ENCODE measurements at regions not wholly inside any gene's neighbourhood (a gene's known extent, or its start where the extent isn't known, plus 50 kb on each side); places are given as distances from the start of the nearest gene placed in this dataset.

DNA sequence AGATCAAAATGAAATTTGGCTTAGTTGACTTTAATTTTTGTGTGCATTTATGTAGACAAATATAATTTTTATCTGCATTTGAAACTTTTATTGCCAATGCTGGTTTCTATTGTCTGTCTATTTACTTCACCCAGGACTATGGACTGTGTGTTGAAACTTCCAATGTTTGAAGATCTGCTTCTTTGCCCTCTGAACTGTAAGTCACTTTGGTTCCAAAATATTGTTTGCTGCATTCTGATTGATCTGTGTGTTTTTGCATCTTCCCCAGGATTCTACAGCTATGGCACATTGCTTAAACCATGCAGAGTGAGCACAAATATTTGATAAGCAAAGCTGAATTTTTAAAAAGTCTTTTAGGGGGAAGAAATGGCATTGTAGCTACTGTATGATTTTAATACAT is 131.0 kb upstream of the SOX5 start:
- no peak for DNase-seq (ENCODE audit: low spot score)

GRCh38 chr12:24079083-24079482 is 129.6 kb upstream of the SOX5 start:
- no peak for DNase-seq (ENCODE audit: low spot score)

GRCh38 chr12:24078318-24078765 is 128.9 kb upstream of the SOX5 start:
- no peak for DNase-seq (ENCODE audit: low spot score)

- DNase-seq (ENCODE audit: low spot score): no peak
Observed at GRCh38 chr12:24077161-24077560, 127.7 kb upstream of the SOX5 start.

DNA sequence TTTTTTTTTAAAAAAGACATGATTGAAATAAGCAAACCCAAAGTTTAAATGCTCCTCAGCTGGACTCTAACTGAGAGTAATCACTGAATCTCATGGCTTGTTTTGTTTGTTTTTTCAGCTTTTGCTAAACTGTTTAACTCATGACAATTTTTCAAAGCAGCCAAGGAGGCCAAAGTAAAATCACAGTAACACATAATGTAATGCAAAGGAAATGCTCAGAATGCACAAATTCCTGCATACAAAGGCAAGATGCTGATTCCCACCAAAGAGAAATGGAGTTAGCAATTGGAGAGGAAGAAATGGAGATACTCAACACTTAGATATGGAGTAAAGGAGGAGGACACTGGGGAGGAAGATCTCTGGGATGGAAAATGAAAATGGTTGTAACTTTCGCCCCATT is 126.2 kb upstream of the SOX5 start:
- no peak for DNase-seq (ENCODE audit: low spot score)

DNA sequence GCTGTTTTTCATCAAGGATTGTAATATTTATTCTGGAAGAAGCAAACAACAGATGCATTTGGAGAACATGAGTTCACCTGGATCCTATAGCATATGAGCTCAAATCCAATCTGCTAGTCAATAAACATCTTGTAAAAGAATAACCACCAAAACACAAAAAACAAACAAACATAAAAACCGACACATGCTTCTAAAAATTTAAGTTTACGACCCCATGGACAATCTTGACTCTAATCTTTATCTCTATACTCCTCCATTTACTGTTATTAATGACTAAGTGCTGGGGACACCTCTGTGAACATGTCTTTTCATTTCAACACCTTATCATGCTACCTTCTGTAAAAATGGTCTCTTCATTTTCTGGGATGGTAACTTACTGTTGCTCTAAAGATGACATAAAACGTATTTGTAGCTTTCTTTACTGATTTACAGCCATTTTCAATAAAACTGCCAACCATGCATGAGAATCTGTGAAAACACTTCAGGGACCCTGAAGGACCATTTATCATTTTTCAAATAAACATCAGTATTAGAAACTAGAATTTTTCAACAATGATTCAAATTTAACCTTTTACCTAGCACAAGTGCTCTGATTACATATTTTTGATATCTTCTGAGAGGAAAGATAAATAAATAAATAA is 123.8 kb upstream of the SOX5 start:
- DNase-seq (ENCODE audit: low spot score): no peak

DNA sequence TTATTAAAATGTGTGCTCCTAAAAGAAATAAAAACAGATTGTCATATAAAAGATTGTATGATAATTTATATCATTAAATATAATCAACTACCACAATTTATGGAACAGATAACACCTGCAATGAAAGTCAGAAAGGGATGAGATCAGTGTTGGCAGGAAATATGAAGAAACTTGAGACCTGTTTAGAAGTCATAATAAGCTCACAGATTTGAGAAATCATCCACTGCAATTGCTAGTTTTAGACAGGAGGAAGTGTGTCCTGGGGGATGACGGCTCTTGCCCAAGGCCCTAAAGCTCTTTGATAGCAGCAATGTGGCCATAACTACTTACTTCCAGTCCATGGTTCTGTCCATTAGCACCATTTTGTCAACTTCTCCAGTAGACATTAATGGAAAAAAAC is 122.8 kb upstream of the SOX5 start:
- DNase-seq (ENCODE audit: low spot score): no peak

DNA sequence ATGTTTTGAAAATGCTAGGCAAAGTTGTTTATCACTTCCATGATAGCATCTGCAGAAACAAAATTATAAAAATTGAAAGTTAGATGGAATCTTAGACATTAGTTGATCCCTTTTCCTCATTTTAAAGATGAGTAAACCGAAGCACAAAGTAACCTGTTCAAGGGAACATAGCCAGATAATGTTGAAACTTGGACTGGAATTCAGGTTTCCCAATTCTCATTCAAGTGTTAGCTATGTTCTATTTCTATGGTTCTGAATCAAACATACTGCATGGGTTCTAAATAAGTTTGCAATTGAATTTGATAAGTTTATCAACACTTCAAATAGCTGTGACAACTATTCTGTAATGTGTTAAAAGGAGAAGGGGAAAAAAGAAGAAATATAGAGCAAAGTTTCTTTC is 122.4 kb upstream of the SOX5 start:
- DNase-seq (ENCODE audit: low spot score): no peak

DNA sequence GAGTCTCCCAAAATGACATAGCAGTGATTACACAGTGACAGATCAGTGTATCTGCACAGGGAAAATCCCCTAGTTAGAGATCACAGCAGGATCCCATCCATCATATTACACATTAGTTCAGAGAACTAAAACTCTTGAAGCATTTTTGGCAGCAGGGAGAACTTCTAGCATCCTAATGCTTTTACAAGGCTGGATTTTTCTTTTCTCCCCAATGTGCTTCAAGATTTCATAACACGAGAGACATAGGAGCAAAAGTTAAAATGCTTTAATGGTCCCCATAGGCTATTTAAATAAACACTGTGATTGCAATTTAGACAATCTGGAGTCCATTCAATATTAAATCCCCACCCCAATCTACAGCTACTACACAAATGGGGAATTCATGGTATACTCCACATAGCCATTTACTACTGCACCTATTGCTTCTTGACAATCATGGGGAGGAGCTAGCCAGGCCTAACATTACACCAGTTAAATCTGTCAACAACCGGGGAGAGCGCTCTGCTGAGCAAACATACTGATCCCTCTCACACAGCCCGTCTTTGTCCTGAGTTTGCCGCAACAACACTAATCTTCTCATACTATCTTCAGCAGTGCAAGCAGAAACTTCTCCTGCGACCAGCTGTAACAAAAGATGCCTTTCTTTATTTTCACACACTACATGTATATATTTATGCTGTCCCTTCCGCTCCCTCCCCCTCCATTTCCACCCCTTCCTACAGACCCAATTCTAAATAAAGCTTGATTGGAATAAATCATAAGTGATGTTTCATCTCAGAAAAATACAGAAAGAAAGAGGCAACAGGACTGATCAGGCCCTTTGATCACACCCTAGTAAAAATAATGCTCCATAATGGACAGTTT is 120.3 kb upstream of the SOX5 start:
- DNase-seq (ENCODE audit: low spot score): no peak

DNA sequence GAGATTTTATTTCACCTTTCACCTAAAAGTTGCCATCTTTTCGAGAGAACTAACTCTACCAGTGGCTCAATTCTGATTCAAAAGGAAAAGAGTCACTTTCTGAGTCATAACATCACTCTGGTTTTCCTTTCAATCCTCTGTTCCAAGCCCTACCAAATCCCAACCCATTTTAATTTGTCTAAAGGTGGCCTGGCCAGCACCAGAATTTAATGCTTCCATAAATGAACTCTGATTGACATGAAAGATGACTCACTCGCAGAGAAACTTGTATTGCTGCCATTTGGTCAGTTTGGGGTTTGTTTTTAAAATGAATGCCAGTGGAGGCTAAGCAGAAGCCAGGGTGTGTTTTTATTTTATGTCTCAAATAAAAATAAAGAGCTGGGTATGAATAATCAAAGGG is 117.4 kb upstream of the SOX5 start:
- no peak for DNase-seq (ENCODE audit: low spot score)

DNA sequence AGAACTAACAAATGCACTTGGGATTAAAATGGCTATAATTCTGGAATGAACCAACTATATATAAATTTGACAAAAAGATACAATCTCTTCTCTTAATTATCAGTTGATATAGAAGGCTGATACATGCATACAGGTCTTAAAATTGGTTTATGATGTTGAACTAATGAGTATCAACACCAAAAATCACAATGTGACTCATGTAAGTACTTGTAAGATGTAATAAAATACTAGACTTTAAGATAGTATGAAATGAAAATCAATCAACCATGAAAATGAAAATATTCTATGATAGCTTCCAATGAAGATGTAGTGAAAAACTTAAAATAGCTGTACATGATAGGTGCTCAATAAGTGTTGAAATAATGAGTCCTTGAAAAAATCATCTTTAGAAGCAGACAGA is 116.6 kb upstream of the SOX5 start:
- no peak for DNase-seq (ENCODE audit: low spot score)

DNA sequence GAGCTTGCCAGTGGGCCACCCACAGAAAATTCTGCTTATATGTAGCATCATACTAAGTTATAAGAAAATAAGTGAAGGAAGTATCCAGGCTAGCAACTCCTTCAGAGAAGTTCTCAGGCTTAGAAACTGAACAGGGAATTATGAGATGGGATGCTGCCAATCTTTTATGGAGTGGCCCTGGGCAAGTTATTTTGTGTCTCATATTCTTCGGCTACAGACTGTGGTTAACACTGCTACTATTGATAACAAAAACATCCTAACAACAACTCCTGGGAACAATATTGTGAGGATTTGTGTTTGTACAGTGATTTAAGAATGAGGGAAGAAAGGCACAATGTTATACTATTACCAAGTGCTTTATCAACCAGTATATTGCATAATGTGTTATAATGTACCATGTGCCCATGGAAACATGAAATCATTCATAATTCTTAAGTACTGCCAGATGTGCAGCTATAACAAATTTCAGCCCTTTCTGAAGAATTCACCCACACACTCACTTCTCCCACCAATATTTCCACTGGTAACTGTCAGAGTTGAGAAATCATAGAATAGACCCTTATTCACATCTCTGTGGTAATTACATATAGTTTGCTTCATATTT is 113.3 kb upstream of the SOX5 start:
- DNase-seq (ENCODE audit: low spot score): no peak

DNA sequence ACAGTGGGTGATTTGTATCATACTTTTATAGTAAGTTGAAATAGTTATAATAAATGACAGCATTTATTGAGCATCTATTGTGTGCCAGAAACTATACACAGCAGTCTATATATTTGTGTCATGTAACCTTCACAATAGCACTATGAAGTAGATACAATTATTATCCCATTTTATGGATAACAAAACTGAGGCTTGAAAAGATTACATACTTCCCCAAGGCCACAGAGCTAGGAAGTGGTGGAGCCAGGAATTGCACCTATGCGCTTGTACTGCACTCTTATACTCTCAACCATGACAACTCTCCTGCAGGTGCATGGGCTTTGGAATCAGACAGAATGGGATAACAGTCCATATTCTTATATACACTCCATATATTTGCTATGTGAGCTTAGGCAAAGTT is 110.6 kb upstream of the SOX5 start:
- no peak for DNase-seq (ENCODE audit: low spot score)

- no peak for DNase-seq (ENCODE audit: low spot score)
Observed at GRCh38 chr12:24057920-24058476, 108.5 kb upstream of the SOX5 start.

DNA sequence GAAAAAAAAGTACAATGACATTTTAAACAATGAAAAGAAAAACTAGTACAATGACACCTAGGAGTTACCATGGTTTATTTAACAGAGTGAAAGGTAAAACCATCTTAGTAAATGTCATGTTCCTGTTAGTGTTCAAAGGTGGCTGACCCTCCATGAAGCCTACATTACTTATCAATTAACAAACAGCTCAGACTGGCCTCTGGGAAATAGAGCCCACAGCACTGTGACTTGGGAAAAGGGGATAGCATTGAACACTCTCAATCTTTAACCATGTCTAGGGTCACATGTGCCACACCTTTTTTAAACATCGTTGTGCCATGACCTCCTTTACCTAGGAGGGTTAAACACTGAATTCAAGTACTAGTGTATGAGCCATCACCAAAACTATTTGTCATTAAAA is 106.3 kb upstream of the SOX5 start:
- DNase-seq (ENCODE audit: low spot score): no peak

DNA sequence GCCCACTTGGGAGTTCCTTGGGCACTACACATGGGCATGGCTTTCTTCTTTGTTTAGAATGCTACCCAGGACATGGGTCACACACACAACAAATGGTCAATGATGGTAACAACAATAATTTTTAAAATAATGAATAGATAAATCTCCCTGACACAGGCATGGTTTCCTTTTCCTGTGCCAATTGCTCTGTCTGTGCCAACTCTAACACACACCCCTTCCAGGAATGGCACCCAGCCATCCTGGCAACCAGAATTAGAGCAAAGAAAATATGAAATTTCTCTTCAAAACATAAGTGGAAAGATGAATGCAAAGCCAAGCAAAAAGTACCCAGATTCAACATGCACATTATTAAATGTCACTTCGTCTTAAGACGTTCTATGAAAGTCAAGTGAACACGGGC is 104.9 kb upstream of the SOX5 start:
- DNase-seq (ENCODE audit: low spot score): no peak

- DNase-seq (ENCODE audit: low spot score): no peak
Observed at GRCh38 chr12:24049728-24050127, 100.3 kb upstream of the SOX5 start.

DNA sequence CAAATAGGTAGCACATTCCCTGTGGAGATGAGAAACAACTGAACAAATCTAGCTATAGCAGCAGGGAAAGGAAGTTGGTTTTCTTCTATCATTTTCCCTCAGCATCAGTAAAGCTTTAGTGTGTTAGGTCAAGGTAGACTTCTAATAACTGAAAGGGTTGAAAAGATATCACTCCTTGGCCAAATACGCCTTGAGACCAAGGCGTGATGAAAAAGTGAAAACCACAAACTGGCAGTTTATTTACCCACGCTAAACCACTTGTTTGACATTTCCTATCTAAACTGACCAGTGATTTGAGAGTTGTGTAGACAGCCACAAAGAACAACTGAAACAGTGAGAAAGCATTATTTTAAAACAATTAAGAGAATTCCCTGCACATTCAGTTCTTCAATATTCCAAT is 99.6 kb upstream of the SOX5 start:
- DNase-seq (ENCODE audit: low spot score): no peak

DNA sequence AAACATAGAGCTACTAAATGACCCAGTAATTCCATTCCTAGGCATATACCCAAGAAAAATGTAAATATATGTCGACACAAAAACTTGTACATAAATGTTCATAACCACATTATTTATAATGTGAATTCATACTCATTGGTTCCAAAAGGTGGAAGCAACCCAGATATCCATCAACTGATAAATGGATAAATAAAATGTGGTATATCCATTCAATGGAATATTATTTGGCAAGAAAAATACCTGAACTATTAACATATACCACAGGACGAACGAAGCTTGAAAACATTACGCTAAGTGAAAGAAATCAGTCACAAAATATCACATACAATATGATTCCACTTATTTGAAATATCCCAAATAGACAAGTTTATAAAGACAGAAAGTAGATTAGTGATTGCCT is 99.0 kb upstream of the SOX5 start:
- no peak for DNase-seq (ENCODE audit: low spot score)

- DNase-seq (ENCODE audit: low spot score): no peak
Observed at GRCh38 chr12:24047326-24047725, 97.9 kb upstream of the SOX5 start.

GRCh38 chr12:24045816-24046257 is 96.4 kb upstream of the SOX5 start:
- DNase-seq (ENCODE audit: low spot score): no peak

DNA sequence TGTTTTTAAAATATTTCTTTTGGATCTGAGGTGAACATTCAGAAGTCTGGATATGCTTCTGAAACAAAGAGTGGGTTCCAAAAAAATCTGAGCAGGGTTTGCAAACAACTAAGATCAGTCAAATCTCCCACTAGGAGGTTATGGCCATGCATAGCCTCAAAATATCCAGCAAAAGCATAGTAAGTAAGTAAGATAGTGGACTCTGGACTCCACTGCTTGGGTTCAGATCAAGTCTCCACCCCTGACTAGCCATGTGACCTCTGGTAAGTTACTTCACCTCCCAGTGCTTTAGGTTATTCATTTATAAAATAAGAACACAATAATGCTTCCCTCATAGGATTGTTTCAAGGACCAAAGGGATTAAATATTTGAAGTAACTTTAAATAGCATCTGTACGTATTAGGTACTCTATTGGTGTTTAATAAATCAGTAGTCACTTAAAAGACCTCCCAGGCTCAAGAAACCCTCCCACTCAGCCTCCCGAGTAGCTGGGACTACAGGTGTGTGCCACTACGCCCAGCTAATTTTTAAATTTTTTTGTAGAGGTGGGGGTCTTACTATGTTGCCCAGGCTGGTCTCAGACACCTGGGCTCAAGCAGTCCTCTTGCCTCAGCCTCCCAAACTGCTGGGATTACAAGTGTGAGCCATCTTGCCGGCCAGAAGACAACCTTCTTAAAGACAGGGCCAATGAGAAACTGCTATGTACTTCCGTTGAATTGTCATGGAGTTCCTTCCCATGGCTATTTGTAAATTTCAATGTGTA is 95.7 kb upstream of the SOX5 start:
- no peak for DNase-seq (ENCODE audit: low spot score)

Data from activated CD4-positive, alpha-beta T cell treated with anti-CD3 and anti-CD28 coated beads, Interleukin-2, Interleukin-4, amounts not matched to agents 100 ng/mL and 50 ng/mL, durations not matched to agents 16 hours and 8 hours (primary cell).